OCI-LY7 (cell line): ENCODE measurements at regions not wholly inside any gene's neighbourhood (a gene's known extent, or its start where the extent isn't known, plus 50 kb on each side); places are given as distances from the start of the nearest gene placed in this dataset.

Experiments
- BruUV-seq: library from RNA; stranded (reverse); fragments of 400-500 nt; replicated peaks from 2 replicates; lab custom pipeline; 2021; lab: Mats Ljungman, UMichigan
- CTCF ChIA-PET: fragments of 300-600 bp; sonication (Branson Sonifier 250); formaldehyde crosslinking; loops from one replicate; lab custom pipeline; 2022; ENCODE audit warnings: antibody characterized with exemption; ENCODE audit not compliant: unreplicated experiment; lab: Charles Lee
- POLR2A ChIA-PET: fragments of 300-600 bp; sonication (Branson Sonifier 250); formaldehyde crosslinking; loops from one replicate; lab custom pipeline; 2022; ENCODE audit warnings: antibody characterized with exemption; lab: Charles Lee
- DNase-seq: peaks from one replicate; pipeline ENCODE4 v3.0.0-alpha.2; 2015; ENCODE audit warnings: low spot score
- H2AFZ ChIP-seq: fragments of 200-600 bp; sonication (generic), shearing (Covaris generic); 2 replicates; pipeline ENCODE4 v1.6.1; 2014; ENCODE audit warnings: mild to moderate bottlenecking, antibody characterized with exemption, low read length, moderate library complexity
- H3K27ac ChIP-seq: fragments of 200-600 bp; sonication (generic); 2 replicates; pipeline ENCODE4 v1.5.1; 2014; ENCODE audit warnings: mixed run types, low read depth, mild to moderate bottlenecking, moderate library complexity, low read length, inconsistent platforms; ENCODE audit not compliant: poor library complexity, severe bottlenecking
- H3K36me3 ChIP-seq: fragments of 200-600 bp; sonication (generic); 2 replicates; pipeline ENCODE4 v1.6.1; 2014; ENCODE audit warnings: mild to moderate bottlenecking, antibody characterized with exemption, low read length, moderate library complexity, mixed read lengths; ENCODE audit not compliant: insufficient read depth
- H3K4me1 ChIP-seq: fragments of 200-600 bp; sonication (generic); 2 replicates; pipeline ENCODE4 v1.5.1; 2014; ENCODE audit warnings: mild to moderate bottlenecking, low read length; ENCODE audit not compliant: insufficient read depth, poor library complexity, severe bottlenecking
- H3K4me2 ChIP-seq: fragments of 200-600 bp; sonication (generic); 2 replicates; pipeline ENCODE4 v1.6.1; 2014; ENCODE audit warnings: mild to moderate bottlenecking, low read length
- H3K4me3 ChIP-seq: fragments of 200-600 bp; sonication (generic); 2 replicates; pipeline ENCODE4 v1.5.1; 2014; ENCODE audit warnings: mild to moderate bottlenecking, low read depth, low read length; ENCODE audit not compliant: poor library complexity, severe bottlenecking
- H3K79me2 ChIP-seq: fragments of 200-600 bp; sonication (generic); 2 replicates; pipeline ENCODE4 v1.6.1; 2016; ENCODE audit warnings: low read depth, mild to moderate bottlenecking, low read length, moderate library complexity, mixed read lengths; ENCODE audit not compliant: insufficient read depth
- H3K9me2 ChIP-seq: fragments of 200-600 bp; sonication (generic); 2 replicates; pipeline ENCODE4 v1.6.1; 2016; ENCODE audit warnings: mild to moderate bottlenecking, low read length, mixed read lengths; ENCODE audit not compliant: insufficient read depth
- H3K9me3 ChIP-seq: fragments of 200-600 bp; sonication (generic); 2 replicates; pipeline ENCODE4 v1.6.1; 2014; ENCODE audit warnings: mild to moderate bottlenecking, mixed run types, low read length, mixed read lengths
- H4K20me1 ChIP-seq: fragments of 200-600 bp; sonication (generic); 2 replicates; pipeline ENCODE4 v1.6.1; 2014; ENCODE audit warnings: mild to moderate bottlenecking, antibody characterized with exemption, low read length, moderate library complexity, mixed read lengths; ENCODE audit not compliant: insufficient read depth
- CTCF ChIP-seq: fragments of 200-600 bp; sonication (generic); conservative IDR thresholded peaks from 2 replicates; pipeline ENCODE4 v1.5.1; 2014; ENCODE audit warnings: mild to moderate bottlenecking, antibody characterized with exemption, low read length, moderate library complexity, mixed read lengths
- EZH2phosphoT487 ChIP-seq: fragments of 200-600 bp; sonication (generic); IDR thresholded peaks from 2 replicates; pipeline ENCODE4 v1.6.1; 2018; ENCODE audit warnings: low read depth, borderline replicate concordance, mild to moderate bottlenecking, mixed run types, antibody characterized with exemption, low read length, moderate library complexity, mixed read lengths
- intact Hi-C: fragments of 100-400 bp; cut with micrococcal nuclease; formaldehyde crosslinking; loops from one replicate; pipeline ENCODE4 v1.10.0; 2022; ENCODE audit not compliant: unreplicated experiment

- Histone ChIP-seq H3K9me3 (no peaks in the 10 kb centered on the region), H3K9me2 (no peaks in the 10 kb centered on the region), H3K4me2 (no peak overlapping the region), H3K4me1 (no peaks in the 10 kb centered on the region), H2AFZ (no peak overlapping the region), H3K4me3 (no peak overlapping the region), H3K36me3 (no peaks in the 10 kb centered on the region), H3K79me2 (no peaks in the 10 kb centered on the region), H4K20me1 (no peaks in the 10 kb centered on the region), H3K27ac (no peak overlapping the region)
- intact Hi-C loops: no loop called here
- ChIA-PET CTCF (no interaction called here), POLR2A (no interaction called here)
- DNase-seq: no peak
- no TSS peak for BruUV-seq
- TF ChIP-seq EZH2phosphoT487: no peak
- no peak for TF ChIP-seq CTCF
These were observed 350.0 kb downstream of the GALC start for GRCh38 chr14:87643005-87643404.

- H3K27ac ChIP-seq: no peak overlapping the region
- DNase-seq: no peak
- ChIA-PET POLR2A (no interaction called here), CTCF (no interaction called here)
- no peaks in the 10 kb centered on the region for H3K9me2 ChIP-seq
- H3K36me3 ChIP-seq: no peaks in the 10 kb centered on the region
- no peaks in the 10 kb centered on the region for H4K20me1 ChIP-seq
- no peaks in the 10 kb centered on the region for H3K4me1 ChIP-seq
- H2AFZ ChIP-seq: no peak overlapping the region
- H3K4me3 ChIP-seq: no peak overlapping the region
- no peak overlapping the region for H3K4me2 ChIP-seq
- no peak for TF ChIP-seq EZH2phosphoT487
- TF ChIP-seq CTCF: no peak
- intact Hi-C loops: no loop called here
- H3K9me3 ChIP-seq: no peaks in the 10 kb centered on the region
- no peaks in the 10 kb centered on the region for H3K79me2 ChIP-seq
- no TSS peak for BruUV-seq
These were observed 352.4 kb downstream of the GALC start for GRCh38 chr14:87640553-87640952.

- Histone ChIP-seq H2AFZ (no peak overlapping the region), H3K4me3 (no peak overlapping the region), H3K9me3 (no peaks in the 10 kb centered on the region), H3K79me2 (no peaks in the 10 kb centered on the region), H4K20me1 (no peaks in the 10 kb centered on the region), H3K27ac (no peak overlapping the region), H3K36me3 (no peaks in the 10 kb centered on the region), H3K4me2 (no peak overlapping the region), H3K4me1 (no peaks in the 10 kb centered on the region), H3K9me2 (no peaks in the 10 kb centered on the region)
- DNase-seq: no peak
- no peak for TF ChIP-seq EZH2phosphoT487
- no peak for TF ChIP-seq CTCF
- CTCF ChIA-PET: no interaction called here
- intact Hi-C loops: no loop called here
- POLR2A ChIA-PET: no interaction called here
- BruUV-seq: no TSS peak
These were observed 354.8 kb downstream of the GALC start for GRCh38 chr14:87638196-87638595.
